HepG2 (cell line): ENCODE measurements at regions not wholly inside any gene's neighbourhood (a gene's known extent, or its start where the extent isn't known, plus 50 kb on each side); places are given as distances from the start of the nearest gene placed in this dataset.

ENCODE experiments used
- ARID5B ChIP-seq: IDR thresholded peaks from 2 replicates; pipeline ENCODE4 v1.4.0; 2020; ENCODE audit warnings: mild to moderate bottlenecking, missing genetic modification reagents
- CREM ChIP-seq, 2 experiments: sonication (generic) in 1 of 2; formaldehyde crosslinking in 1 of 2; IDR thresholded peaks; 2 replicates each; pipeline versions ENCODE4 v1.4.0 to v1.6.1; 2016 to 2020; ENCODE audit warnings: antibody characterized with exemption in 1 of 2, mild to moderate bottlenecking in 1 of 2, missing genetic modification reagents in 1 of 2
- GABPB1 ChIP-seq: IDR thresholded peaks from 2 replicates; pipeline ENCODE4 v1.6.1; 2016; ENCODE audit warnings: mild to moderate bottlenecking, missing genetic modification reagents, moderate library complexity, missing compliant biosample characterization
- RERE ChIP-seq: IDR thresholded peaks from 2 replicates; pipeline ENCODE4 v1.6.1; 2016; ENCODE audit warnings: low read depth, missing genetic modification reagents, missing compliant biosample characterization
- SRSF9 ChIP-seq: fragments of 200-400 bp; formaldehyde crosslinking; IDR thresholded peaks from 2 replicates; pipeline ENCODE4 v1.6.1; 2018; ENCODE audit warnings: borderline replicate concordance, mild to moderate bottlenecking, low read depth, low read length; ENCODE audit not compliant: insufficient read depth, poor library complexity, severe bottlenecking
- ZNF556 ChIP-seq: sonication (generic); formaldehyde crosslinking; IDR thresholded peaks from 2 replicates; pipeline ENCODE4 v1.4.0; 2020; ENCODE audit warnings: mild to moderate bottlenecking, missing genetic modification reagents, borderline replicate concordance
- TF ChIP-seq, protein P1 (sequence below): IDR thresholded peaks from 2 replicates; pipeline ENCODE4 v1.6.1; 2016; ENCODE audit warnings: low read depth
- TF ChIP-seq, protein P2 (sequence below): sonication (generic); formaldehyde crosslinking; IDR thresholded peaks from 2 replicates; pipeline ENCODE4 v1.9.0; 2021; ENCODE audit warnings: mild to moderate bottlenecking, missing genetic modification reagents

- TF ChIP-seq, protein P1, sequence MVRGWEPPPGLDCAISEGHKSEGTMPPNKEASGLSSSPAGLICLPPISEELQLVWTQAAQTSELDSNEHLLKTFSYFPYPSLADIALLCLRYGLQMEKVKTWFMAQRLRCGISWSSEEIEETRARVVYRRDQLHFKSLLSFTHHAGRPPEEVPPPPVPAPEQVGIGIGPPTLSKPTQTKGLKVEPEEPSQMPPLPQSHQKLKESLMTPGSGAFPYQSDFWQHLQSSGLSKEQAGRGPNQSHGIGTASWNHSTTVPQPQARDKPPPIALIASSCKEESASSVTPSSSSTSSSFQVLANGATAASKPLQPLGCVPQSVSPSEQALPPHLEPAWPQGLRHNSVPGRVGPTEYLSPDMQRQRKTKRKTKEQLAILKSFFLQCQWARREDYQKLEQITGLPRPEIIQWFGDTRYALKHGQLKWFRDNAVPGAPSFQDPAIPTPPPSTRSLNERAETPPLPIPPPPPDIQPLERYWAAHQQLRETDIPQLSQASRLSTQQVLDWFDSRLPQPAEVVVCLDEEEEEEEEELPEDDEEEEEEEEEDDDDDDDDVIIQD (CRISPR knock-in tag), result peak; percentile 43; the same call in 1 of the 2 replicates
- peak; percentile 99 for TF ChIP-seq ARID5B (CRISPR knock-in tag)
- TF ChIP-seq RERE, result peak; percentile 93; the same call in 1 of the 2 replicates
- TF ChIP-seq, protein P2, sequence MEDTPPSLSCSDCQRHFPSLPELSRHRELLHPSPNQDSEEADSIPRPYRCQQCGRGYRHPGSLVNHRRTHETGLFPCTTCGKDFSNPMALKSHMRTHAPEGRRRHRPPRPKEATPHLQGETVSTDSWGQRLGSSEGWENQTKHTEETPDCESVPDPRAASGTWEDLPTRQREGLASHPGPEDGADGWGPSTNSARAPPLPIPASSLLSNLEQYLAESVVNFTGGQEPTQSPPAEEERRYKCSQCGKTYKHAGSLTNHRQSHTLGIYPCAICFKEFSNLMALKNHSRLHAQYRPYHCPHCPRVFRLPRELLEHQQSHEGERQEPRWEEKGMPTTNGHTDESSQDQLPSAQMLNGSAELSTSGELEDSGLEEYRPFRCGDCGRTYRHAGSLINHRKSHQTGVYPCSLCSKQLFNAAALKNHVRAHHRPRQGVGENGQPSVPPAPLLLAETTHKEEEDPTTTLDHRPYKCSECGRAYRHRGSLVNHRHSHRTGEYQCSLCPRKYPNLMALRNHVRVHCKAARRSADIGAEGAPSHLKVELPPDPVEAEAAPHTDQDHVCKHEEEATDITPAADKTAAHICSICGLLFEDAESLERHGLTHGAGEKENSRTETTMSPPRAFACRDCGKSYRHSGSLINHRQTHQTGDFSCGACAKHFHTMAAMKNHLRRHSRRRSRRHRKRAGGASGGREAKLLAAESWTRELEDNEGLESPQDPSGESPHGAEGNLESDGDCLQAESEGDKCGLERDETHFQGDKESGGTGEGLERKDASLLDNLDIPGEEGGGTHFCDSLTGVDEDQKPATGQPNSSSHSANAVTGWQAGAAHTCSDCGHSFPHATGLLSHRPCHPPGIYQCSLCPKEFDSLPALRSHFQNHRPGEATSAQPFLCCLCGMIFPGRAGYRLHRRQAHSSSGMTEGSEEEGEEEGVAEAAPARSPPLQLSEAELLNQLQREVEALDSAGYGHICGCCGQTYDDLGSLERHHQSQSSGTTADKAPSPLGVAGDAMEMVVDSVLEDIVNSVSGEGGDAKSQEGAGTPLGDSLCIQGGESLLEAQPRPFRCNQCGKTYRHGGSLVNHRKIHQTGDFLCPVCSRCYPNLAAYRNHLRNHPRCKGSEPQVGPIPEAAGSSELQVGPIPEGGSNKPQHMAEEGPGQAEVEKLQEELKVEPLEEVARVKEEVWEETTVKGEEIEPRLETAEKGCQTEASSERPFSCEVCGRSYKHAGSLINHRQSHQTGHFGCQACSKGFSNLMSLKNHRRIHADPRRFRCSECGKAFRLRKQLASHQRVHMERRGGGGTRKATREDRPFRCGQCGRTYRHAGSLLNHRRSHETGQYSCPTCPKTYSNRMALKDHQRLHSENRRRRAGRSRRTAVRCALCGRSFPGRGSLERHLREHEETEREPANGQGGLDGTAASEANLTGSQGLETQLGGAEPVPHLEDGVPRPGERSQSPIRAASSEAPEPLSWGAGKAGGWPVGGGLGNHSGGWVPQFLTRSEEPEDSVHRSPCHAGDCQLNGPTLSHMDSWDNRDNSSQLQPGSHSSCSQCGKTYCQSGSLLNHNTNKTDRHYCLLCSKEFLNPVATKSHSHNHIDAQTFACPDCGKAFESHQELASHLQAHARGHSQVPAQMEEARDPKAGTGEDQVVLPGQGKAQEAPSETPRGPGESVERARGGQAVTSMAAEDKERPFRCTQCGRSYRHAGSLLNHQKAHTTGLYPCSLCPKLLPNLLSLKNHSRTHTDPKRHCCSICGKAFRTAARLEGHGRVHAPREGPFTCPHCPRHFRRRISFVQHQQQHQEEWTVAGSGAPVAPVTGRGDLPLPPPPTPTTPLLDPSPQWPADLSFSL (CRISPR knock-in tag), result no peak
- TF ChIP-seq GABPB1 (CRISPR knock-in tag), result peak; percentile 41
- no peak for TF ChIP-seq SRSF9
- TF ChIP-seq CREM (IDR thresholded peaks at IDR 0.05), result peak; percentile 97
- no peak for TF ChIP-seq CREM (CRISPR knock-in tag; IDR thresholded peaks at IDR 0.05)
- TF ChIP-seq ZNF556 (CRISPR knock-in tag), result peak; percentile 40; the same call in 1 of the 2 replicates
These were observed 214.3 kb upstream of the MARCKS start (continued) for GRCh38 chr6:113642714-113643406.
